Activated naive CD4-positive, alpha-beta T cell treated with anti-CD3 and anti-CD28 coated beads for 36 hours (primary cell): ENCODE measurements at regions not wholly inside any gene's neighbourhood (a gene's known extent, or its start where the extent isn't known, plus 50 kb on each side); places are given as distances from the start of the nearest gene placed in this dataset.
"Not testable (repeated sequence)": the region's sequence is repeated elsewhere in the genome, so short reads cannot be mapped to it uniquely, and the experiment has no call there.

ENCODE experiments used
- CTCF ChIA-PET: fragments of 350-600 bp; sonication (Branson Sonifier 250); formaldehyde crosslinking; loops from one replicate; lab custom pipeline; 2021; ENCODE audit warnings: antibody characterized with exemption; lab: Charles Lee
- DNase-seq: peaks from one replicate; pipeline ENCODE4 v3.0.0-alpha.2; 2020
- H3K27ac Mint-ChIP-seq: one replicate; pipeline ENCODE4 v1.8.0; 2021; ENCODE audit warnings: mild to moderate bottlenecking, mixed read lengths
- H3K27me3 Mint-ChIP-seq: one replicate; pipeline ENCODE4 v1.8.0; 2021; ENCODE audit warnings: low read depth, mixed read lengths
- H3K36me3 Mint-ChIP-seq: one replicate; pipeline ENCODE4 v1.8.0; 2021; ENCODE audit warnings: low read depth, mixed read lengths
- H3K4me1 Mint-ChIP-seq: one replicate; pipeline ENCODE4 v1.8.0; 2021; ENCODE audit warnings: low read depth, mixed read lengths
- H3K4me3 Mint-ChIP-seq: one replicate; pipeline ENCODE4 v1.8.0; 2021; ENCODE audit warnings: mild to moderate bottlenecking, moderate library complexity, mixed read lengths
- H3K9me3 Mint-ChIP-seq: one replicate; pipeline ENCODE4 v1.8.0; 2021; ENCODE audit warnings: mixed read lengths
- intact Hi-C: fragments of 100-400 bp; cut with micrococcal nuclease; formaldehyde crosslinking; loops from one replicate; pipeline ENCODE4 v1.15.1; 2023

DNA sequence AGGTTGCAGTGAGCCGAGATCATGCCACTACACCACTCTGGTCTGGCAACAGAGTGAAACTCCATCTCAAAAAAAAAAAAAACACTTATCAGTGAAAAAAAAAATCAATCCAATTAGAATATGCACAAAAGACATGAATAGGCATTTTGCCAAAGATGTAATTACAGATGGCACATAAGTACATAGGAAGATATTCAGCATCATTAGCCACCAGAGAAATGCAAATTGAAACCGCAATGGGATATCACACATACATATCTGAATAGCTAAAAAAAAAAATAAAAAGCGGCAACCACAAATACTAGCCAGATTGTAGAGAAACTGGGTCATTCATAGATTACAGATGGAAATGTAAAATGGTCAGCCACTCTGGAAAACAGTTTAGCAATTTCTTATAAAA lies 1310.8 kb downstream of the XPNPEP1 start:
- Mint-ChIP-seq H3K4me1 (no peaks in the 10 kb centered on the region), H3K27me3 (no peaks in the 10 kb centered on the region), H3K36me3 (no peaks in the 10 kb centered on the region), H3K27ac (no peak overlapping the region), H3K9me3 (peaks cover 5% of the 10 kb centered on the region), H3K4me3 (no peak overlapping the region)
- intact Hi-C loops, result no loop called here
- CTCF ChIA-PET, result no interaction called here
- no peak for DNase-seq

- Mint-ChIP-seq H3K36me3 (no peaks in the 10 kb centered on the region), H3K27me3 (no peaks in the 10 kb centered on the region), H3K9me3 (peaks cover 8% of the 10 kb centered on the region), H3K27ac (no peak overlapping the region), H3K4me1 (no peaks in the 10 kb centered on the region), H3K4me3 (no peak overlapping the region)
- intact Hi-C loops, result no loop called here
- CTCF ChIA-PET, result no interaction called here
- no peak for DNase-seq
Observed at GRCh38 chr10:108608860-108609259, 1314.5 kb downstream of the XPNPEP1 start.

GRCh38 chr10:108601851-108602250 lies 1321.5 kb downstream of the XPNPEP1 start:
- intact Hi-C loops, result no loop called here
- Mint-ChIP-seq H3K36me3 (no peaks in the 10 kb centered on the region), H3K4me1 (no peaks in the 10 kb centered on the region), H3K27me3 (no peaks in the 10 kb centered on the region), H3K4me3 (no peak overlapping the region), H3K9me3 (peaks cover 6% of the 10 kb centered on the region), H3K27ac (no peak overlapping the region)
- DNase-seq, result no peak
- CTCF ChIA-PET, result no interaction called here

DNA sequence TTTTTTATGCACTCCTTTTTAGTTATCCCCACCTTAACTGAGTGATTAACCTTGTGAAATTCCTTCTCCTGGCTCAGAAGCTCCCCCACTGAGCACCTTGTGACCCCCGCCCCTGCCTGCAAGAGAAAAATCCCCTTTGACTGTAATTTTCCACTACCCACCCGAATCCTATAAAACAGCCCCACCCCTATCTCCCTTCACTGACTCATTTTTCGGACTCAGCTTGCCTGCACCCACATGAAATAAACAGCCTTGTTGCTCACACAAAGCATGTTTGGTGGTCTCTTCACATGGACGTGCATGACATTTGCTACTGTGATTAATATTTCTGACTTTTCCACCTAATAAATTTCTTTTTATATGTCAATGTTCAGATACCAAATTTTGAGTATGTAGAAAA lies 1322.8 kb downstream of the XPNPEP1 start:
- H3K9me3 Mint-ChIP-seq, CTCF ChIA-PET, H3K36me3 Mint-ChIP-seq, H3K4me3 Mint-ChIP-seq, H3K27ac Mint-ChIP-seq, H3K4me1 Mint-ChIP-seq, H3K27me3 Mint-ChIP-seq, intact Hi-C loops, DNase-seq: not testable (repeated sequence)

DNA sequence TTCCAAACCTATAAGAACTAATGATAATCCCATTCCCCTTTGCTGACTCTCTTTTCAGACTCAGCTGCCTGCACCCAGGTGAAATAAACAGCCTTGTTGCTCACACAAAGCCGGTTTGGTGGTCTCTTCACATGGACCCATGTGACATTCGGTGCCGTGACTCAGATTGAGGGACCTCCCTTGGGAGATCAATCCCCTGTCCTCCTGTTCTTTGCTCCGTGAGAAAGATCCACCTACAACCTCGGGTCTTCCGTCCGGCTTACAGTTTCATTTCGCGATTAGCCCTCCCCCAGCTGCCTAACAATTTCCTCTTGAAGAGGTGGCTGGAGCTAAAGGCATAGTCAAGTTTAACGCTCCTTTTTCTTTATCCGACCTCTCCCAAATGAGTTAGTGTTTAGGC lies 1324.0 kb downstream of the XPNPEP1 start:
- H3K9me3 Mint-ChIP-seq, intact Hi-C loops, H3K27ac Mint-ChIP-seq, H3K4me1 Mint-ChIP-seq, DNase-seq, H3K4me3 Mint-ChIP-seq, H3K27me3 Mint-ChIP-seq, H3K36me3 Mint-ChIP-seq, CTCF ChIA-PET: not testable (repeated sequence)

DNA sequence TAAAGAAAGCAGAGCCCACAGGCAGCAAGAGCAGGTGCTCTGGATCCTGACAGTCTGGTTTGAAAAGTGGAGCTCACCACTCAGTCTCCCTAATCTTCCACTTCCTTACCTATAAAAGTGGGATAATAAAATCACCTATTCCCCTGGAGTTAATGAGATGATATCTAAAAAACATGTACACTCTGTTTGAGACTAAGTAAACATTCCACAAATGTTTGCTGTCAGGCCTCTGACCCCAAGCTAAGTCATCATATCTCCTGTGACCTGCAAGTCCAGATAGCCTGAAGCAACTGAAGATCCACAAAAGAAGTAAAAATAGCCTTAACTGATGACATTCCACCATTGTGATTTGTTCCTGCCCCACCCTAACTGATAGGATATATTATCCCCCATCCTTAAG lies 1324.5 kb downstream of the XPNPEP1 start:
- H3K9me3 Mint-ChIP-seq, result peaks cover 3% of the 10 kb centered on the region
- H3K27ac Mint-ChIP-seq, result no peak overlapping the region
- no peak overlapping the region for H3K4me3 Mint-ChIP-seq
- CTCF ChIA-PET, result no interaction called here
- DNase-seq, result no peak
- no peaks in the 10 kb centered on the region for H3K36me3 Mint-ChIP-seq
- H3K27me3 Mint-ChIP-seq, result no peaks in the 10 kb centered on the region
- H3K4me1 Mint-ChIP-seq, result no peaks in the 10 kb centered on the region
- intact Hi-C loops, result no loop called here

- CTCF ChIA-PET, result no interaction called here
- H3K9me3 Mint-ChIP-seq, result peaks cover 2% of the 10 kb centered on the region
- no peak for DNase-seq
- H3K4me3 Mint-ChIP-seq, result no peak overlapping the region
- no peaks in the 10 kb centered on the region for H3K36me3 Mint-ChIP-seq
- no peaks in the 10 kb centered on the region for H3K27me3 Mint-ChIP-seq
- H3K4me1 Mint-ChIP-seq, result no peaks in the 10 kb centered on the region
- H3K27ac Mint-ChIP-seq, result no peak overlapping the region
- intact Hi-C loops, result no loop called here
Observed at GRCh38 chr10:108598320-108598695, 1325.0 kb downstream of the XPNPEP1 start.

DNA sequence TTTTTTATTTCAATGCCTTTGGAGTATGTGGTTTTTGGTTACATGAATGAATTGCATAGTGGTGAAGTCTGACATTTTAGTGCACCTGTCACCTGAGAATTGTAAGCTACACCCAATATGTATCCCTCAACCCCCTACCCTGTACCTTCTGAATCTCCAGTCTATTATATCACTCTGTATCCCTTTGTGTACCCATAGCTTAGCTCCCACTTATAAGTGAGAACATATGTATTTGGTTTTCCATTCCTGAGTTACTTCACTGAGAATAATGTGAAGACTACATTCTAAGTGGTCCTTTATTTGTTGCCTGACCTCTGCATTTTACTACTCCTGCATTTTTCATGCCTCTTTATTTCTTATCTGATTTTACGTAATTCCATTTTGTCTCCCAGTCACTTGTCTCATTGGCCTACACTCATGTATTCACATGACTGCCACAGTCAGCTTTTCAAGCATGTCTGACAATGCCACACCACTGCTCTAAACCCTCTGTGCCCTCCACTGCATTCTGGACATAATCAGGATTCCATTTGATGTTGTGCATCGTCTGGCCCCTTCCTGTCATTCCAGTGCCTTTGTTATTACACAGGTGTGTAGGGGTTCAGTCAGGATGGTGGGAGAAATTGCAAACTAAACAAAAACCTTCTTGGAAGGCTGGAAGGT lies 1325.5 kb downstream of the XPNPEP1 start:
- no peaks in the 10 kb centered on the region for H3K27me3 Mint-ChIP-seq
- peaks cover 4% of the 10 kb centered on the region for H3K9me3 Mint-ChIP-seq
- DNase-seq, result no peak
- H3K4me3 Mint-ChIP-seq, result no peak overlapping the region
- H3K36me3 Mint-ChIP-seq, result no peaks in the 10 kb centered on the region
- no peaks in the 10 kb centered on the region for H3K4me1 Mint-ChIP-seq
- H3K27ac Mint-ChIP-seq, result no peak overlapping the region
- CTCF ChIA-PET, result no interaction called here
- intact Hi-C loops, result no loop called here

DNA sequence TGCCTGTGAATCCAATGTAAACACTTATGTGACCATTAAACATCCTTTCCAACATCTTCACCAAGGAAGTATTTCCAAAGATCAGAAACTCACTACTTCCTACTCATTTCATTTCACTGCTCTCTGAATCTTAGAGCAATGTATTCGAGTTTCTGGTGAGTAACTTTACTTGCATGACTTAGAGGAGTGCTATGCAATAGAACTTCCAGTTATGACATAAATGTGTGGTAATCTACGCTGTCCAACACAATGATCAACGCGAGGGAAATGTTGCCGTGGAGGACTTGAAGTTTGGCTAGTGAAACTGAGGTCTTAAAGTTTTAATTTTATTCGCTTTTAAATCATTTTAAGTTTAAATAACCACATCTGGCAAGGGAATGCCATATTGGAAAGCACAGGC lies 1326.3 kb downstream of the XPNPEP1 start:
- CTCF ChIA-PET, result no interaction called here
- intact Hi-C loops, result no loop called here
- DNase-seq, result no peak
- Mint-ChIP-seq H3K9me3 (peaks cover 6% of the 10 kb centered on the region), H3K27ac (no peak overlapping the region), H3K36me3 (no peaks in the 10 kb centered on the region), H3K4me1 (no peaks in the 10 kb centered on the region), H3K27me3 (no peaks in the 10 kb centered on the region), H3K4me3 (no peak overlapping the region)

GRCh38 chr10:108592956-108593355 lies 1330.4 kb downstream of the XPNPEP1 start:
- H3K4me1 Mint-ChIP-seq, result no peaks in the 10 kb centered on the region
- no peak for DNase-seq
- H3K9me3 Mint-ChIP-seq, result peaks cover 6% of the 10 kb centered on the region
- H3K4me3 Mint-ChIP-seq, result no peak overlapping the region
- intact Hi-C loops, result no loop called here
- CTCF ChIA-PET, result no interaction called here
- no peak overlapping the region for H3K27ac Mint-ChIP-seq
- H3K27me3 Mint-ChIP-seq, result no peaks in the 10 kb centered on the region
- no peaks in the 10 kb centered on the region for H3K36me3 Mint-ChIP-seq

DNA sequence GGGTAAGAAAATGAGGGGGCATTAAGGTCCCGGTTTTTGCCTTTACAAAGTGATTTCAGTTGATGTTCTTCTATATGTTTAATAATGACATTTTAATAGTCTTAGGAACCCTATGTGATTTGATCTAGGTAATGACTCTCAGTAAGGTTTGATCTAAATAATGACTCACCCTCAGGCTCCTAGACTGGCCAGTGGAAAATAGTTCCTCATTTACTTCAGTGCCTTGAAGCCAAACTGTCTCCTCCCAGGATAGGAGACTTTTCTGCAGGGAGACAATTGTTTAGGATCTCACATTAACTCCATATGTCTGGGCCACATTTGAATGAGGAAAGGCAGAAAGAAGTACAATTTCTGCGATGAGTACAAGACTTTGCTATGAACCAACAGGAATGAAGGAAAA lies 1331.9 kb downstream of the XPNPEP1 start:
- Mint-ChIP-seq H3K4me3 (no peak overlapping the region), H3K27ac (no peak overlapping the region), H3K27me3 (no peaks in the 10 kb centered on the region), H3K9me3 (peaks cover 4% of the 10 kb centered on the region), H3K4me1 (no peaks in the 10 kb centered on the region), H3K36me3 (no peaks in the 10 kb centered on the region)
- intact Hi-C loops, result no loop called here
- no peak for DNase-seq
- CTCF ChIA-PET, result no interaction called here

- DNase-seq, result no peak
- Mint-ChIP-seq H3K27ac (no peak overlapping the region), H3K4me1 (no peaks in the 10 kb centered on the region), H3K27me3 (no peaks in the 10 kb centered on the region), H3K4me3 (no peak overlapping the region), H3K9me3 (peaks cover 5% of the 10 kb centered on the region), H3K36me3 (no peaks in the 10 kb centered on the region)
- intact Hi-C loops, result no loop called here
- CTCF ChIA-PET, result no interaction called here
Observed at GRCh38 chr10:108586424-108586823, 1336.9 kb downstream of the XPNPEP1 start.

GRCh38 chr10:108583877-108584276 lies 1339.4 kb downstream of the XPNPEP1 start:
- no peak for DNase-seq
- H3K4me1 Mint-ChIP-seq, result no peaks in the 10 kb centered on the region
- H3K9me3 Mint-ChIP-seq, result peaks cover 9% of the 10 kb centered on the region
- no peaks in the 10 kb centered on the region for H3K36me3 Mint-ChIP-seq
- intact Hi-C loops, result no loop called here
- no peak overlapping the region for H3K4me3 Mint-ChIP-seq
- CTCF ChIA-PET, result no interaction called here
- H3K27ac Mint-ChIP-seq, result no peak overlapping the region
- no peaks in the 10 kb centered on the region for H3K27me3 Mint-ChIP-seq

DNA sequence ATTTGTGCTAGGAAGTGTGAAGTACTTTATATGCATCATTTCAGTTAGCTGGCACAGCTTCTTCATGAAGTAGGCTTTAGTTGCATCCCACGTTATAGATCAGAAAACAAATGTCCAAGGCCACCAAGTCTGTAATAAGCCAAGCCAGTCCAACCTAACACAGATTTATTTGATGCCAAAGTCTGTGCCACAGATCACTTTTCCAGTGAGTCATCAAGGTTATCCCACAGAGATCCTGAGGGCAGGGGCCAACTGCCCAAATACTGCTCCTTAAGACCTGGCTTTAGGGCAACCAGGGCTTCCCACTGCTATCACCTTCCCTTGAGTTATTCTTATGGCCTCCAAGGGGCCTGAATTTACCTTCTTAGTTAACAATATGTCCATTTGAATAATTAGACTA lies 1340.4 kb downstream of the XPNPEP1 start:
- Mint-ChIP-seq H3K27ac (no peak overlapping the region), H3K36me3 (no peaks in the 10 kb centered on the region), H3K4me3 (no peak overlapping the region), H3K9me3 (peaks cover 9% of the 10 kb centered on the region), H3K4me1 (no peaks in the 10 kb centered on the region), H3K27me3 (no peaks in the 10 kb centered on the region)
- intact Hi-C loops, result no loop called here
- CTCF ChIA-PET, result no interaction called here
- DNase-seq, result no peak
